ENCODE measurements at regions not wholly inside any gene's neighbourhood (a gene's known extent, or its start where the extent isn't known, plus 50 kb on each side); places are given as distances from the start of the nearest gene placed in this dataset.
"Not testable (repeated sequence)": the region's sequence is repeated elsewhere in the genome, so short reads cannot be mapped to it uniquely, and the experiment has no call there.

DNA sequence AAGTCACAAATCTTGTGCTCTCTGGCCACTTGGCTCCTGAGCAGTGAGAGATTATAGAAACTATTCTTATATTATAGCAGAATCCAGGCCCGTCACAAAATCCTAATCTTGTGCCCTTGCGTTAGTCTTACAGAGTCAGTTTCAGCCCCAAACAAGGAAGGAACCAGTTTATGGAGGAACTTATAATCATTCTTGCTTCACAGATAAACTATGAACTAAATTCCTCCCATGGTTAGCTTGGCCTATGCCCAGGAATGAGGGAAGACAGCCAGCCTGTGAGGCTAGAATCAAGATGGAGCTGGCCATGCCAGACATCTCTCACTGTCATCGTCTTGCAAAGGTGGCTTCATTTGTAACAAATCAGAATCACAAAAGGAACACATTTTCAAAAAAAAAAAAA lies 199.7 kb upstream of the PITRM1 start:
- ChIA-PET POLR2A (no interaction called here), CTCF (no interaction called here)
- no peak for DNase-seq
- Histone ChIP-seq H3K4me2 (no peak overlapping the region), H3K36me3 (replicated peaks in 1 of 2; ENCODE audit: control insufficient read depth in 1 of 2, insufficient read depth in 2 of 2, low read length in 1 of 2) (no peaks in the 10 kb centered on the region), H3F3A (replicated peaks; ENCODE audit: insufficient read depth) (no peaks in the 10 kb centered on the region), H3K27ac (ENCODE audit: low read depth in 2 of 2, low read length in 1 of 2) (no peak overlapping the region), H3K27me3 (ENCODE audit: insufficient read depth) (no peaks in the 10 kb centered on the region), H3K4me1 (ENCODE audit: control insufficient read depth in 1 of 2, insufficient read depth in 2 of 2, low read depth in 1 of 2, low read length in 1 of 2) (no peaks in the 10 kb centered on the region), H3K79me2 (ENCODE audit: insufficient read depth) (no peaks in the 10 kb centered on the region), H3K9me2 (no peaks in the 10 kb centered on the region), H3K9ac (no peak overlapping the region), H4K20me1 (ENCODE audit: insufficient read depth) (no peaks in the 10 kb centered on the region), H2AFZ (ENCODE audit: low read depth) (no peak overlapping the region), H3K4me3 (ENCODE audit: low read depth in 2 of 2, low read length in 1 of 2) (no peak overlapping the region), H3K9me3 (no peaks in the 10 kb centered on the region)
- 80% methylated on average over 3 of the region's 3 CpGs for WGBS (ENCODE audit: low lambda C conversion rate)
- TF ChIP-seq RFX5 (IDR thresholded peaks at IDR 0.05; ENCODE audit: low read length) (no peak), EP300 (IDR thresholded peaks at IDR 0.05; ENCODE audit: borderline replicate concordance in 1 of 2, low read depth in 1 of 2, low read length in 1 of 2) (no peak), CHD2 (IDR thresholded peaks at IDR 0.05; ENCODE audit: low read length, partially characterized antibody) (no peak), SMC3 (IDR thresholded peaks at IDR 0.05; ENCODE audit: low read depth, low read length) (no peak), FOSL2 (IDR thresholded peaks at IDR 0.05; ENCODE audit: borderline replicate concordance, low read depth) (no peak), GATA2 (CRISPR knock-in tag; IDR thresholded peaks at IDR 0.05) (no peak), GABPA (IDR thresholded peaks at IDR 0.05; ENCODE audit: low read depth) (no peak), EZH2phosphoT487 (IDR thresholded peaks at IDR 0.05; ENCODE audit: borderline replicate concordance, low read depth) (no peak), TEAD4 (IDR thresholded peaks at IDR 0.05; ENCODE audit: borderline replicate concordance, insufficient read depth) (no peak), RXRA (IDR thresholded peaks at IDR 0.05; ENCODE audit: borderline replicate concordance, low read depth) (no peak), SIN3A (IDR thresholded peaks at IDR 0.05; ENCODE audit: borderline replicate concordance, low read depth, low read length) (no peak), NFIC (IDR thresholded peaks at IDR 0.05; ENCODE audit: borderline replicate concordance) (no peak), POLR2AphosphoS5 (IDR thresholded peaks at IDR 0.05; ENCODE audit: low read depth, low read length) (no peak), TCF12 (IDR thresholded peaks at IDR 0.05) (no peak)
- TF ChIP-seq, protein P1, sequence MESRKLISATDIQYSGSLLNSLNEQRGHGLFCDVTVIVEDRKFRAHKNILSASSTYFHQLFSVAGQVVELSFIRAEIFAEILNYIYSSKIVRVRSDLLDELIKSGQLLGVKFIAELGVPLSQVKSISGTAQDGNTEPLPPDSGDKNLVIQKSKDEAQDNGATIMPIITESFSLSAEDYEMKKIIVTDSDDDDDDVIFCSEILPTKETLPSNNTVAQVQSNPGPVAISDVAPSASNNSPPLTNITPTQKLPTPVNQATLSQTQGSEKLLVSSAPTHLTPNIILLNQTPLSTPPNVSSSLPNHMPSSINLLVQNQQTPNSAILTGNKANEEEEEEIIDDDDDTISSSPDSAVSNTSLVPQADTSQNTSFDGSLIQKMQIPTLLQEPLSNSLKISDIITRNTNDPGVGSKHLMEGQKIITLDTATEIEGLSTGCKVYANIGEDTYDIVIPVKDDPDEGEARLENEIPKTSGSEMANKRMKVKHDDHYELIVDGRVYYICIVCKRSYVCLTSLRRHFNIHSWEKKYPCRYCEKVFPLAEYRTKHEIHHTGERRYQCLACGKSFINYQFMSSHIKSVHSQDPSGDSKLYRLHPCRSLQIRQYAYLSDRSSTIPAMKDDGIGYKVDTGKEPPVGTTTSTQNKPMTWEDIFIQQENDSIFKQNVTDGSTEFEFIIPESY (IDR thresholded peaks at IDR 0.05; ENCODE audit: borderline replicate concordance, low read depth): no peak
- TF ChIP-seq, protein P2, sequence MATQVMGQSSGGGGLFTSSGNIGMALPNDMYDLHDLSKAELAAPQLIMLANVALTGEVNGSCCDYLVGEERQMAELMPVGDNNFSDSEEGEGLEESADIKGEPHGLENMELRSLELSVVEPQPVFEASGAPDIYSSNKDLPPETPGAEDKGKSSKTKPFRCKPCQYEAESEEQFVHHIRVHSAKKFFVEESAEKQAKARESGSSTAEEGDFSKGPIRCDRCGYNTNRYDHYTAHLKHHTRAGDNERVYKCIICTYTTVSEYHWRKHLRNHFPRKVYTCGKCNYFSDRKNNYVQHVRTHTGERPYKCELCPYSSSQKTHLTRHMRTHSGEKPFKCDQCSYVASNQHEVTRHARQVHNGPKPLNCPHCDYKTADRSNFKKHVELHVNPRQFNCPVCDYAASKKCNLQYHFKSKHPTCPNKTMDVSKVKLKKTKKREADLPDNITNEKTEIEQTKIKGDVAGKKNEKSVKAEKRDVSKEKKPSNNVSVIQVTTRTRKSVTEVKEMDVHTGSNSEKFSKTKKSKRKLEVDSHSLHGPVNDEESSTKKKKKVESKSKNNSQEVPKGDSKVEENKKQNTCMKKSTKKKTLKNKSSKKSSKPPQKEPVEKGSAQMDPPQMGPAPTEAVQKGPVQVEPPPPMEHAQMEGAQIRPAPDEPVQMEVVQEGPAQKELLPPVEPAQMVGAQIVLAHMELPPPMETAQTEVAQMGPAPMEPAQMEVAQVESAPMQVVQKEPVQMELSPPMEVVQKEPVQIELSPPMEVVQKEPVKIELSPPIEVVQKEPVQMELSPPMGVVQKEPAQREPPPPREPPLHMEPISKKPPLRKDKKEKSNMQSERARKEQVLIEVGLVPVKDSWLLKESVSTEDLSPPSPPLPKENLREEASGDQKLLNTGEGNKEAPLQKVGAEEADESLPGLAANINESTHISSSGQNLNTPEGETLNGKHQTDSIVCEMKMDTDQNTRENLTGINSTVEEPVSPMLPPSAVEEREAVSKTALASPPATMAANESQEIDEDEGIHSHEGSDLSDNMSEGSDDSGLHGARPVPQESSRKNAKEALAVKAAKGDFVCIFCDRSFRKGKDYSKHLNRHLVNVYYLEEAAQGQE (IDR thresholded peaks at IDR 0.05; ENCODE audit: low read depth, low read length): no peak
- TF ChIP-seq, protein P3, sequence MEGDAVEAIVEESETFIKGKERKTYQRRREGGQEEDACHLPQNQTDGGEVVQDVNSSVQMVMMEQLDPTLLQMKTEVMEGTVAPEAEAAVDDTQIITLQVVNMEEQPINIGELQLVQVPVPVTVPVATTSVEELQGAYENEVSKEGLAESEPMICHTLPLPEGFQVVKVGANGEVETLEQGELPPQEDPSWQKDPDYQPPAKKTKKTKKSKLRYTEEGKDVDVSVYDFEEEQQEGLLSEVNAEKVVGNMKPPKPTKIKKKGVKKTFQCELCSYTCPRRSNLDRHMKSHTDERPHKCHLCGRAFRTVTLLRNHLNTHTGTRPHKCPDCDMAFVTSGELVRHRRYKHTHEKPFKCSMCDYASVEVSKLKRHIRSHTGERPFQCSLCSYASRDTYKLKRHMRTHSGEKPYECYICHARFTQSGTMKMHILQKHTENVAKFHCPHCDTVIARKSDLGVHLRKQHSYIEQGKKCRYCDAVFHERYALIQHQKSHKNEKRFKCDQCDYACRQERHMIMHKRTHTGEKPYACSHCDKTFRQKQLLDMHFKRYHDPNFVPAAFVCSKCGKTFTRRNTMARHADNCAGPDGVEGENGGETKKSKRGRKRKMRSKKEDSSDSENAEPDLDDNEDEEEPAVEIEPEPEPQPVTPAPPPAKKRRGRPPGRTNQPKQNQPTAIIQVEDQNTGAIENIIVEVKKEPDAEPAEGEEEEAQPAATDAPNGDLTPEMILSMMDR (IDR thresholded peaks at IDR 0.05): no peak
- TF ChIP-seq, protein P4, sequence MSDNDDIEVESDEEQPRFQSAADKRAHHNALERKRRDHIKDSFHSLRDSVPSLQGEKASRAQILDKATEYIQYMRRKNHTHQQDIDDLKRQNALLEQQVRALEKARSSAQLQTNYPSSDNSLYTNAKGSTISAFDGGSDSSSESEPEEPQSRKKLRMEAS (IDR thresholded peaks at IDR 0.05; ENCODE audit: low read depth): no peak

DNA sequence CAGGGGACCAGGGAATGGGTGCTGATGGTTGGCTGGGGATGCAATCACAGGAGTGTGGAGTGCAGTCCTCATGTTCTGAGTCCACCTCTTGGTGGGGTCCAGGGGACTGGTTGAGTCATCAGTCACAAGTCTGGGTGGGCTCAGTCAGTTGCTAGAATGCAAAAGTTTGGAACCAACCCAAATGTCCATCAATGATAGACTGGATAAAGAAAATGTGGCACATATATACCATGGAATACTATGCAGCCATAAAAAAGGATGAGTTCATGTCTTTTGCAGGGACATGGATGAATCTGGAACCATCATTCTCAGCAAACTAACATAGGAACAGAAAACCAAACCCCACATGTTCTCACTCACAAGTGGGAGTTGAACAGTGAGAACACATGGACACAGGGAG lies 199.0 kb upstream of the PITRM1 start:
- H3K79me2 ChIP-seq (ENCODE audit: insufficient read depth); H4K20me1 ChIP-seq (ENCODE audit: insufficient read depth); H3K27me3 ChIP-seq (ENCODE audit: insufficient read depth); DNase-seq; H2AFZ ChIP-seq (ENCODE audit: low read depth); H3K36me3 ChIP-seq (replicated peaks in 1 of 2; ENCODE audit: control insufficient read depth in 1 of 2, insufficient read depth in 2 of 2, low read length in 1 of 2); H3K9me2 ChIP-seq; H3K4me3 ChIP-seq (ENCODE audit: low read depth in 2 of 2, low read length in 1 of 2); H3K27ac ChIP-seq (ENCODE audit: low read depth in 2 of 2, low read length in 1 of 2); H3K4me1 ChIP-seq (ENCODE audit: control insufficient read depth in 1 of 2, insufficient read depth in 2 of 2, low read depth in 1 of 2, low read length in 1 of 2); H3K4me2 ChIP-seq; H3K9me3 ChIP-seq; POLR2A ChIA-PET; CTCF ChIA-PET; H3F3A ChIP-seq (replicated peaks; ENCODE audit: insufficient read depth); H3K9ac ChIP-seq: not testable (repeated sequence)

Measured in SK-N-SH (cell line).